ENCODE measurements at regions not wholly inside any gene's neighbourhood (a gene's known extent, or its start where the extent isn't known, plus 50 kb on each side); places are given as distances from the start of the nearest gene placed in this dataset.

GRCh38 chr20:22305381-22305780 lies 279.0 kb downstream of the FOXA2 start:
- no peak for DNase-seq (ENCODE audit: low read depth)
- Histone ChIP-seq H3K27me3 (ENCODE audit: control insufficient read depth, insufficient read depth, low read length) (no peaks in the 10 kb centered on the region), H3K4me3 (ENCODE audit: low read depth, low read length) (no peak overlapping the region), H3K36me3 (ENCODE audit: control insufficient read depth, insufficient read depth, low read length) (no peaks in the 10 kb centered on the region)
- TF ChIP-seq CTCF (IDR thresholded peaks at IDR 0.05; ENCODE audit: insufficient read depth, low read depth, low read length) = no peak
- ChIA-PET POLR2A (no interaction called here), CTCF (interaction anchor here (0.6 kb wide), 1 partner anchor 586 kb away, joined by 4 read pairs; no protein-coding TSS in a partner anchor)

- no peak for TF ChIP-seq CTCF (IDR thresholded peaks at IDR 0.05; ENCODE audit: insufficient read depth, low read depth, low read length)
- DNase-seq (ENCODE audit: low read depth) = no peak
- ChIA-PET CTCF (no interaction called here), POLR2A (no interaction called here)
- Histone ChIP-seq H3K27me3 (ENCODE audit: control insufficient read depth, insufficient read depth, low read length) (no peaks in the 10 kb centered on the region), H3K4me3 (ENCODE audit: low read depth, low read length) (no peak overlapping the region), H3K36me3 (ENCODE audit: control insufficient read depth, insufficient read depth, low read length) (no peaks in the 10 kb centered on the region)
These were observed 280.8 kb downstream of the FOXA2 start for GRCh38 chr20:22303523-22303922.

GRCh38 chr20:22302039-22302438 lies 282.3 kb downstream of the FOXA2 start:
- TF ChIP-seq CTCF (IDR thresholded peaks at IDR 0.05; ENCODE audit: insufficient read depth, low read depth, low read length) = no peak
- no peak for DNase-seq (ENCODE audit: low read depth)
- Histone ChIP-seq H3K27me3 (ENCODE audit: control insufficient read depth, insufficient read depth, low read length) (no peaks in the 10 kb centered on the region), H3K36me3 (ENCODE audit: control insufficient read depth, insufficient read depth, low read length) (no peaks in the 10 kb centered on the region), H3K4me3 (ENCODE audit: low read depth, low read length) (no peak overlapping the region)
- POLR2A ChIA-PET = no interaction called here
- CTCF ChIA-PET = no interaction called here

- ChIA-PET CTCF (no interaction called here), POLR2A (no interaction called here)
- TF ChIP-seq CTCF (IDR thresholded peaks at IDR 0.05; ENCODE audit: insufficient read depth, low read depth, low read length) = no peak
- DNase-seq (ENCODE audit: low read depth) = no peak
- Histone ChIP-seq H3K27me3 (ENCODE audit: control insufficient read depth, insufficient read depth, low read length) (no peaks in the 10 kb centered on the region), H3K36me3 (ENCODE audit: control insufficient read depth, insufficient read depth, low read length) (no peaks in the 10 kb centered on the region), H3K4me3 (ENCODE audit: low read depth, low read length) (no peak overlapping the region)
These were observed 290.5 kb downstream of the FOXA2 start for GRCh38 chr20:22293886-22294285.

GRCh38 chr20:22289442-22289841 lies 294.9 kb downstream of the FOXA2 start:
- DNase-seq (ENCODE audit: low read depth) = no peak
- no peaks in the 10 kb centered on the region for H3K36me3 ChIP-seq (ENCODE audit: control insufficient read depth, insufficient read depth, low read length)
- H3K4me3 ChIP-seq (ENCODE audit: low read depth, low read length) = no peak overlapping the region
- TF ChIP-seq CTCF (IDR thresholded peaks at IDR 0.05; ENCODE audit: insufficient read depth, low read depth, low read length) = no peak
- ChIA-PET CTCF (no interaction called here), POLR2A (no interaction called here)
- H3K27me3 ChIP-seq (ENCODE audit: control insufficient read depth, insufficient read depth, low read length) = no peaks in the 10 kb centered on the region

Measured in BJ (cell line).